GM12878 (cell line): ENCODE measurements at regions not wholly inside any gene's neighbourhood (a gene's known extent, or its start where the extent isn't known, plus 50 kb on each side); places are given as distances from the start of the nearest gene placed in this dataset.

Source experiments
- ATAC-seq: fragments of 200-7000 bp; cut with Tn5 transposase; 3 replicates; pipeline ENCODE4 v1.9.1; 2020; ENCODE audit warnings: mild to moderate bottlenecking, moderate library complexity
- BruUV-seq: library from RNA; stranded (reverse); fragments of 400-500 nt; replicated peaks from 2 replicates; lab custom pipeline; 2021; lab: Mats Ljungman, UMichigan
- CTCF ChIA-PET: fragments of 300-600 bp; sonication (Branson Sonifier 250); formaldehyde crosslinking; extraction: SDS; loops from one replicate; lab custom pipeline; 2021; ENCODE audit warnings: inconsistent platforms; lab: Yijun Ruan, JAX
- POLR2A ChIA-PET: fragments of 350-600 bp; formaldehyde crosslinking; extraction: SDS; loops from one replicate; lab custom pipeline; 2021; ENCODE audit warnings: inconsistent platforms; lab: Charles Lee
- RAD21 ChIA-PET: fragments of 300-600 bp; sonication (Branson Sonifier 250); formaldehyde crosslinking; loops from one replicate; lab custom pipeline; 2023; ENCODE audit warnings: antibody characterized with exemption; ENCODE audit not compliant: unreplicated experiment; lab: Charles Lee
- SMC1A ChIA-PET: fragments of 300-600 bp; sonication (Branson Sonifier 250); formaldehyde crosslinking; loops from one replicate; lab custom pipeline; 2023; ENCODE audit not compliant: unreplicated experiment, uncharacterized antibody; lab: Charles Lee
- DNase-seq: peaks from one replicate; pipeline ENCODE4 v3.0.0-alpha.2; 2011; ENCODE audit warnings: low read depth, low spot score
- FAIRE-seq: peaks from 3 replicates; lab custom pipeline; 2011; peaks lifted over from hg19 to GRCh38; lab: Jason Lieb, UNC
- H2AFZ ChIP-seq: 2 replicates; pipeline ENCODE4 v1.6.0; 2011; ENCODE audit warnings: low read depth, low read length, control low read depth; ENCODE audit not compliant: control insufficient read depth
- H3K27ac ChIP-seq: 2 replicates; pipeline ENCODE4 v1.5.1; 2011; ENCODE audit warnings: control low read depth; ENCODE audit not compliant: control insufficient read depth, insufficient read depth
- H3K27me3 ChIP-seq, 2 experiments: replicated peaks in 1 of 2; 2 replicates each; pipeline versions ENCODE4 v1.6.0 to v1.6.1; 2011; ENCODE audit warnings: low read length in 1 of 2; ENCODE audit not compliant: control insufficient read depth in 2 of 2, insufficient read depth in 2 of 2
- H3K36me3 ChIP-seq, 2 experiments: 2 replicates each; pipeline ENCODE4 v1.5.1; 2011; ENCODE audit warnings: low read length in 1 of 2; ENCODE audit not compliant: control insufficient read depth in 2 of 2, insufficient read depth in 2 of 2
- H3K4me1 ChIP-seq: 2 replicates; pipeline ENCODE4 v1.6.1; 2011; ENCODE audit warnings: mild to moderate bottlenecking, low read length, moderate library complexity, mixed read lengths; ENCODE audit not compliant: control insufficient read depth, insufficient read depth
- H3K4me2 ChIP-seq: 2 replicates; pipeline ENCODE4 v1.6.0; 2011; ENCODE audit warnings: control low read depth; ENCODE audit not compliant: control insufficient read depth, insufficient read depth
- H3K4me3 ChIP-seq: fragments of 200-600 bp; sonication (generic); 2 replicates; pipeline ENCODE4 v1.5.1; 2016
- H3K79me2 ChIP-seq: 2 replicates; pipeline ENCODE4 v1.6.0; 2011; ENCODE audit warnings: low read length; ENCODE audit not compliant: control insufficient read depth, insufficient read depth
- H3K9ac ChIP-seq: 2 replicates; pipeline ENCODE4 v1.8.0; 2011; ENCODE audit warnings: low read length, control low read depth, mixed read lengths; ENCODE audit not compliant: control insufficient read depth, insufficient read depth
- H3K9me3 ChIP-seq: replicated peaks from 3 replicates; pipeline ENCODE4 v1.5.1; 2011; ENCODE audit warnings: mild to moderate bottlenecking, low read length; ENCODE audit not compliant: control insufficient read depth, insufficient read depth
- H4K20me1 ChIP-seq: 2 replicates; pipeline ENCODE4 v1.6.0; 2011; ENCODE audit not compliant: control insufficient read depth, insufficient read depth
- CBFB ChIP-seq: IDR thresholded peaks from 2 replicates; pipeline ENCODE4 v1.6.1; 2016; ENCODE audit warnings: antibody characterized with exemption, low read depth
- EGR1 ChIP-seq, 2 experiments: IDR thresholded peaks; 1 replicate in 1 of 2; 2 replicates in 1 of 2; pipeline ENCODE4 v1.6.1; 2011 to 2012; ENCODE audit warnings: low read depth in 2 of 2, low read length in 2 of 2, borderline replicate concordance in 1 of 2, mild to moderate bottlenecking in 1 of 2, moderate library complexity in 1 of 2
- HCFC1 ChIP-seq: fragments of 150-350 bp; IDR thresholded peaks from 2 replicates; pipeline ENCODE4 v1.6.1; 2014; ENCODE audit warnings: low read length
- MEF2B ChIP-seq: fragments of 450-650 bp; IDR thresholded peaks from 2 replicates; pipeline ENCODE4 v1.6.1; 2018; ENCODE audit warnings: mild to moderate bottlenecking, moderate library complexity; ENCODE audit not compliant: partially characterized antibody, poor library complexity, severe bottlenecking
- NFYB ChIP-seq: IDR thresholded peaks from 2 replicates; pipeline ENCODE4 v1.6.1; 2011; ENCODE audit warnings: low read depth, mild to moderate bottlenecking, low read length, improper control_type of control experiment, moderate library complexity; ENCODE audit not compliant: insufficient read depth
- REST ChIP-seq: IDR thresholded peaks from 2 replicates; pipeline ENCODE4 v1.6.1; 2012; ENCODE audit warnings: mild to moderate bottlenecking, low read depth, low read length
- WRNIP1 ChIP-seq: IDR thresholded peaks from 2 replicates; pipeline ENCODE4 v1.6.1; 2011; ENCODE audit warnings: low read depth, low read length, improper control_type of control experiment, borderline replicate concordance
- ZBED1 ChIP-seq: IDR thresholded peaks from 2 replicates; pipeline ENCODE4 v1.6.1; 2016; ENCODE audit warnings: borderline replicate concordance
- WGBS: methylation state at CpG from one replicate; pipeline ENCODE4 v1.1.6; 2016; ENCODE audit warnings: low lambda C conversion rate; ENCODE audit not compliant: insufficient replicate concordance, insufficient coverage; ENCODE audit errors: missing lambda C conversion rate; 5-methylcytosine and 5-hydroxymethylcytosine counted together
- in situ Hi-C: fragments of 300-500 bp; cut with MboI; formaldehyde crosslinking; loops from 9 replicates; pipeline ENCODE4 v1.14.3; 2018; ENCODE audit warnings: mixed read lengths
- intact Hi-C: fragments of 100-400 bp; cut with micrococcal nuclease; formaldehyde crosslinking; loops from one replicate; pipeline ENCODE4 v1.14.2; 2022; ENCODE audit not compliant: unreplicated experiment

DNA sequence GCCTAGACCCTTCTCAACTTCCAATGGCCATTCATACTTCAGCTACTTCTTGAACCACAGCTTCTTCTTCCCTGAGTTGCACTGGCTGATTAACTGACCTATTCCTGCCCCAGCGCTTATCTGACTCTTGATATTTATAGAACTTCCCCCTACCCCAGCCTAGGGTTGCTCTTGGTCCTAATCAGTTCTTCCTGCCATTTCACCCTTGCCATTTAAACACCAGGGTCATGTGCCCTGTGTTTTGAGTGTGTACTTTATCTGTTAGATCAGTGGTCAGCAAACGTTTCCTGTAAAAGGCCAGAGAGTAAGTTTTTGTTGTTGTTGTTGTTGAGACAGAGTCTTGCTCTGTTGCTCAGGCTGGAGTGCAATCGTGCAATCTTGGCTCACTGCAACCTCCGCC lies 82.4 kb upstream of the COX10 start:
- Histone ChIP-seq H3K4me3 (no peak overlapping the region), H3K79me2 (no peaks in the 10 kb centered on the region), H2AFZ (no peak overlapping the region), H4K20me1 (no peaks in the 10 kb centered on the region), H3K4me1 (no peaks in the 10 kb centered on the region), H3K27me3 (no peaks in the 10 kb centered on the region), H3K4me2 (no peak overlapping the region), H3K36me3 (no peaks in the 10 kb centered on the region), H3K27ac (no peak overlapping the region), H3K9me3 (no peaks in the 10 kb centered on the region; the same call in 2 of the 3 replicates), H3K9ac (no peak overlapping the region)
- RAD21 ChIA-PET: no interaction called here
- CTCF ChIA-PET: interaction anchor here (0.9 kb wide), 1 partner anchor 31 kb away, joined by 4 read pairs; no protein-coding TSS in a partner anchor
- SMC1A ChIA-PET: no interaction called here
- POLR2A ChIA-PET: no interaction called here
- ATAC-seq (no peak), DNase-seq (no peak), FAIRE-seq (no peak)
- WGBS: 39% methylated on average over 4 of the region's 4 CpGs
- BruUV-seq: no TSS peak
- in situ Hi-C loops: no loop called here
- intact Hi-C loops: no loop called here
- TF ChIP-seq CBFB: no peak
- TF ChIP-seq EGR1 (IDR thresholded peaks at IDR 0.05; ENCODE audit: borderline replicate concordance in 1 of 2, low read depth in 2 of 2, low read length in 2 of 2): no peak
- no peak for TF ChIP-seq ZBED1
- TF ChIP-seq NFYB: no peak
- no peak for TF ChIP-seq MEF2B
- no peak for TF ChIP-seq REST
- no peak for TF ChIP-seq HCFC1
- no peak for TF ChIP-seq WRNIP1
